ENCODE measurements at regions not wholly inside any gene's neighbourhood (a gene's known extent, or its start where the extent isn't known, plus 50 kb on each side); places are given as distances from the start of the nearest gene placed in this dataset.

DNA sequence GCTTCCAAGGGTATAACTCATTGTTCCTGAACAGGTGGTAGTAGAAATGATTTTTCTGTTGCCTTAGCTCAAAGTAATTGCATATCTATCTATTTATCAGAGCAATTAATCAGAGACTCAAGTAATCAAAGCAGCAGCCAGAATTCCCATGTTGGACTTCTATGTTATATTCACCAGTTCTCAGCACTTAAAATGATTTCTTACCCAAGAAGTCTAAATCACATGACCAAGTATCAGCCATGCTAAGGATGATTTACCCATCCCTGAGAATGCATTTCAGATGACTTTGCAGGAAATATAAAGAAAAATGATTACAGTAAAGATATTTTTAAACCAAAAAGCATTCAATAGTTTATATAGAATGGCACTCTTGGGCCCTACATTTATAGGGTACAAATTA lies 352.2 kb downstream of the NUP35 start (continued):
- TF ChIP-seq, protein P1, sequence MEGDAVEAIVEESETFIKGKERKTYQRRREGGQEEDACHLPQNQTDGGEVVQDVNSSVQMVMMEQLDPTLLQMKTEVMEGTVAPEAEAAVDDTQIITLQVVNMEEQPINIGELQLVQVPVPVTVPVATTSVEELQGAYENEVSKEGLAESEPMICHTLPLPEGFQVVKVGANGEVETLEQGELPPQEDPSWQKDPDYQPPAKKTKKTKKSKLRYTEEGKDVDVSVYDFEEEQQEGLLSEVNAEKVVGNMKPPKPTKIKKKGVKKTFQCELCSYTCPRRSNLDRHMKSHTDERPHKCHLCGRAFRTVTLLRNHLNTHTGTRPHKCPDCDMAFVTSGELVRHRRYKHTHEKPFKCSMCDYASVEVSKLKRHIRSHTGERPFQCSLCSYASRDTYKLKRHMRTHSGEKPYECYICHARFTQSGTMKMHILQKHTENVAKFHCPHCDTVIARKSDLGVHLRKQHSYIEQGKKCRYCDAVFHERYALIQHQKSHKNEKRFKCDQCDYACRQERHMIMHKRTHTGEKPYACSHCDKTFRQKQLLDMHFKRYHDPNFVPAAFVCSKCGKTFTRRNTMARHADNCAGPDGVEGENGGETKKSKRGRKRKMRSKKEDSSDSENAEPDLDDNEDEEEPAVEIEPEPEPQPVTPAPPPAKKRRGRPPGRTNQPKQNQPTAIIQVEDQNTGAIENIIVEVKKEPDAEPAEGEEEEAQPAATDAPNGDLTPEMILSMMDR (conservative IDR thresholded peaks at IDR 0.05; ENCODE audit: low read depth in 2 of 2) = no peak
- no peak for TF ChIP-seq ZNF114 (CRISPR knock-in tag; IDR thresholded peaks at IDR 0.05)
- TF ChIP-seq, protein P2, sequence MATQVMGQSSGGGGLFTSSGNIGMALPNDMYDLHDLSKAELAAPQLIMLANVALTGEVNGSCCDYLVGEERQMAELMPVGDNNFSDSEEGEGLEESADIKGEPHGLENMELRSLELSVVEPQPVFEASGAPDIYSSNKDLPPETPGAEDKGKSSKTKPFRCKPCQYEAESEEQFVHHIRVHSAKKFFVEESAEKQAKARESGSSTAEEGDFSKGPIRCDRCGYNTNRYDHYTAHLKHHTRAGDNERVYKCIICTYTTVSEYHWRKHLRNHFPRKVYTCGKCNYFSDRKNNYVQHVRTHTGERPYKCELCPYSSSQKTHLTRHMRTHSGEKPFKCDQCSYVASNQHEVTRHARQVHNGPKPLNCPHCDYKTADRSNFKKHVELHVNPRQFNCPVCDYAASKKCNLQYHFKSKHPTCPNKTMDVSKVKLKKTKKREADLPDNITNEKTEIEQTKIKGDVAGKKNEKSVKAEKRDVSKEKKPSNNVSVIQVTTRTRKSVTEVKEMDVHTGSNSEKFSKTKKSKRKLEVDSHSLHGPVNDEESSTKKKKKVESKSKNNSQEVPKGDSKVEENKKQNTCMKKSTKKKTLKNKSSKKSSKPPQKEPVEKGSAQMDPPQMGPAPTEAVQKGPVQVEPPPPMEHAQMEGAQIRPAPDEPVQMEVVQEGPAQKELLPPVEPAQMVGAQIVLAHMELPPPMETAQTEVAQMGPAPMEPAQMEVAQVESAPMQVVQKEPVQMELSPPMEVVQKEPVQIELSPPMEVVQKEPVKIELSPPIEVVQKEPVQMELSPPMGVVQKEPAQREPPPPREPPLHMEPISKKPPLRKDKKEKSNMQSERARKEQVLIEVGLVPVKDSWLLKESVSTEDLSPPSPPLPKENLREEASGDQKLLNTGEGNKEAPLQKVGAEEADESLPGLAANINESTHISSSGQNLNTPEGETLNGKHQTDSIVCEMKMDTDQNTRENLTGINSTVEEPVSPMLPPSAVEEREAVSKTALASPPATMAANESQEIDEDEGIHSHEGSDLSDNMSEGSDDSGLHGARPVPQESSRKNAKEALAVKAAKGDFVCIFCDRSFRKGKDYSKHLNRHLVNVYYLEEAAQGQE (IDR thresholded peaks at IDR 0.05; ENCODE audit: unreplicated experiment) = no peak

DNA sequence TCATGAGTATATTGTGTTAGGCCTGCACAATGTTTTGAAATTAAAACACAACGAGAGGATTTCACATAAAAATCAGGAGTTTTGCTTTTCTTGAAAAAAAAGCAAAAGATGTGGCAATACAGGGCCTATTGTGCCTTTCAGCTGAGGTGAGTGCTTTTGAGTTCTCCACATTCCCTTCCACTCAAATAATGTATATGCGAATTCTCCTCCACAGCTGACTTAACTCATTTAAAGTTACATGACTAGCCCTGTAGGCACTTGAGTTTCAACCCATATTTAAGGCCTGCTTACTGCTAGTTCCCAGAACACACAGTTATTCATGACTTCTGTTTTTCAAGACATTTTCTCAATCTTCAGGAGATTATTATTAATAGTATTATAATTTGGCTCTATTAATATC lies 353.1 kb downstream of the NUP35 start:
- H3K4me1 ChIP-seq (ENCODE audit: insufficient read depth) = peaks cover 9% of the 10 kb centered on the region; the same call in 1 of the 2 replicates
- ATAC-seq (no peak), DNase-seq (ENCODE audit: low spot score) (peak; percentile 16)
- no peaks in the 10 kb centered on the region for H3K79me2 ChIP-seq (replicated peaks; ENCODE audit: insufficient read depth)
- H3F3A ChIP-seq (replicated peaks; ENCODE audit: low read depth) = no peaks in the 10 kb centered on the region
- H2AFZ ChIP-seq = no peak overlapping the region
- Mint-ChIP-seq H3K36me3 (ENCODE audit: low read depth) (peaks cover 15% of the 10 kb centered on the region; the same call in 2 of the 3 replicates), H3K4me3 (no peak overlapping the region), H3K27ac (no peak overlapping the region), H3K9me3 (peaks cover 21% of the 10 kb centered on the region; the same call in 2 of the 3 replicates), H3K27me3 (ENCODE audit: insufficient read depth, low read depth, poor library complexity) (peaks cover 2% of the 10 kb centered on the region), H3K4me1 (peaks cover 8% of the 10 kb centered on the region; the same call in 2 of the 3 replicates)
- no peaks in the 10 kb centered on the region for H4K20me1 ChIP-seq (replicated peaks; ENCODE audit: insufficient read depth)
- H3K9me2 ChIP-seq (ENCODE audit: insufficient read depth) = peaks cover 3% of the 10 kb centered on the region; the same call in 1 of the 2 replicates
- no peak overlapping the region for H3K27ac ChIP-seq (ENCODE audit: low read depth)
- no peak overlapping the region; the same call in 1 of the 2 replicates for H3K4me2 ChIP-seq
- no peak overlapping the region for H3K4me3 ChIP-seq
- H3K27me3 ChIP-seq (ENCODE audit: insufficient read depth) = no peaks in the 10 kb centered on the region
- H3K36me3 ChIP-seq (ENCODE audit: insufficient read depth) = no peaks in the 10 kb centered on the region
- TF ChIP-seq EZH2phosphoT487 (IDR thresholded peaks at IDR 0.05; ENCODE audit: unreplicated experiment) (no peak), STAT1 (IDR thresholded peaks at IDR 0.05; ENCODE audit: unreplicated experiment) (no peak), EZH2 (IDR thresholded peaks at IDR 0.05; ENCODE audit: low read depth, unreplicated experiment) (no peak), ZNF331 (CRISPR knock-in tag; IDR thresholded peaks at IDR 0.05; ENCODE audit: low read depth) (no peak), CREB1 (CRISPR knock-in tag; IDR thresholded peaks at IDR 0.05; ENCODE audit: low read depth) (no peak), ZNF114 (CRISPR knock-in tag; IDR thresholded peaks at IDR 0.05) (no peak), POLR2AphosphoS5 (IDR thresholded peaks at IDR 0.05; ENCODE audit: low read depth) (no peak), JUNB (IDR thresholded peaks at IDR 0.05; ENCODE audit: unreplicated experiment) (no peak)
- TF ChIP-seq, protein P3, sequence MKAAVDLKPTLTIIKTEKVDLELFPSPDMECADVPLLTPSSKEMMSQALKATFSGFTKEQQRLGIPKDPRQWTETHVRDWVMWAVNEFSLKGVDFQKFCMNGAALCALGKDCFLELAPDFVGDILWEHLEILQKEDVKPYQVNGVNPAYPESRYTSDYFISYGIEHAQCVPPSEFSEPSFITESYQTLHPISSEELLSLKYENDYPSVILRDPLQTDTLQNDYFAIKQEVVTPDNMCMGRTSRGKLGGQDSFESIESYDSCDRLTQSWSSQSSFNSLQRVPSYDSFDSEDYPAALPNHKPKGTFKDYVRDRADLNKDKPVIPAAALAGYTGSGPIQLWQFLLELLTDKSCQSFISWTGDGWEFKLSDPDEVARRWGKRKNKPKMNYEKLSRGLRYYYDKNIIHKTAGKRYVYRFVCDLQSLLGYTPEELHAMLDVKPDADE (IDR thresholded peaks at IDR 0.05) = no peak
- TF ChIP-seq, protein P2 (IDR thresholded peaks at IDR 0.05; ENCODE audit: unreplicated experiment) = no peak
- TF ChIP-seq, protein P1 (conservative IDR thresholded peaks at IDR 0.05; ENCODE audit: low read depth in 2 of 2) = no peak

Data from GM23338 (cell line).